SK-N-SH (cell line): ENCODE measurements at regions not wholly inside any gene's neighbourhood (a gene's known extent, or its start where the extent isn't known, plus 50 kb on each side); places are given as distances from the start of the nearest gene placed in this dataset.
A peak's percentile ranks its signal among the peaks of the same experiment; 100 is the strongest.

Source experiments
- CTCF ChIA-PET: fragments of 300-600, 350-600 bp; formaldehyde crosslinking; extraction: SDS; loops from one replicate; lab custom pipeline; 2021; lab: Yijun Ruan, JAX
- POLR2A ChIA-PET: fragments of 350-600 bp; sonication (Branson Sonifier 250); formaldehyde crosslinking; extraction: SDS; loops from one replicate; lab custom pipeline; 2020; ENCODE audit warnings: antibody characterized with exemption, inconsistent platforms; lab: Yijun Ruan, JAX
- DNase-seq: peaks from one replicate; pipeline ENCODE4 v3.0.0; 2012
- H2AFZ ChIP-seq: fragments of 200-600 bp; sonication (generic); 2 replicates; pipeline ENCODE4 v1.8.1; 2016; ENCODE audit warnings: antibody characterized with exemption, mild to moderate bottlenecking, low read depth
- H3F3A ChIP-seq: fragments of 200-600 bp; sonication (generic); replicated peaks from 2 replicates; pipeline ENCODE3; 2016; ENCODE audit warnings: antibody characterized with exemption, mild to moderate bottlenecking; ENCODE audit not compliant: insufficient read depth
- H3K27ac ChIP-seq, 2 experiments: fragments of 200-500 bp in 1 of 2; fragments of 200-600 bp in 1 of 2; sonication (Bioruptor generic) in 1 of 2; sonication (generic), shearing (Covaris generic) in 1 of 2; 2 replicates each; pipeline versions ENCODE4 v1.5.1 to v1.6.1; 2014 to 2016; ENCODE audit warnings: low read depth in 2 of 2, inconsistent platforms in 1 of 2, low read length in 1 of 2, mild to moderate bottlenecking in 1 of 2, mixed read lengths in 1 of 2
- H3K27me3 ChIP-seq: fragments of 200-600 bp; sonication (generic), shearing (Covaris generic); 2 replicates; pipeline ENCODE4 v1.6.1; 2016; ENCODE audit warnings: mixed run types; ENCODE audit not compliant: insufficient read depth
- H3K36me3 ChIP-seq, 2 experiments: fragments of 200-500 bp in 1 of 2; fragments of 200-600 bp in 1 of 2; sonication (Bioruptor generic) in 1 of 2; sonication (generic) in 1 of 2; replicated peaks in 1 of 2; 2 replicates each; pipeline versions ENCODE3 to v1.5.1; 2014 to 2016; ENCODE audit warnings: low read length in 1 of 2, mild to moderate bottlenecking in 1 of 2; ENCODE audit not compliant: insufficient read depth in 2 of 2, control insufficient read depth in 1 of 2
- H3K4me1 ChIP-seq, 2 experiments: fragments of 200-500 bp in 1 of 2; fragments of 200-600 bp in 1 of 2; sonication (Bioruptor generic) in 1 of 2; sonication (generic), shearing (Covaris generic) in 1 of 2; 2 replicates each; pipeline versions ENCODE4 v1.5.1 to v1.6.1; 2014 to 2016; ENCODE audit warnings: low read depth in 1 of 2, low read length in 1 of 2, mixed run types in 1 of 2; ENCODE audit not compliant: insufficient read depth in 2 of 2, control insufficient read depth in 1 of 2
- H3K4me2 ChIP-seq: fragments of 200-600 bp; sonication (generic), shearing (Covaris generic); 2 replicates; pipeline ENCODE4 v1.6.1; 2017; ENCODE audit warnings: mixed run types
- H3K4me3 ChIP-seq, 2 experiments: fragments of 200-500 bp in 1 of 2; fragments of 200-600 bp in 1 of 2; sonication (Bioruptor generic) in 1 of 2; sonication (generic), shearing (Covaris generic) in 1 of 2; 2 replicates each; pipeline versions ENCODE4 v1.5.1 to v1.8.1; 2014 to 2016; ENCODE audit warnings: low read depth in 2 of 2, inconsistent platforms in 1 of 2, low read length in 1 of 2, mild to moderate bottlenecking in 1 of 2, mixed read lengths in 1 of 2, moderate library complexity in 1 of 2
- H3K79me2 ChIP-seq: fragments of 200-600 bp; sonication (generic); 2 replicates; pipeline ENCODE4 v1.8.1; 2017; ENCODE audit warnings: mild to moderate bottlenecking; ENCODE audit not compliant: insufficient read depth
- H3K9ac ChIP-seq: fragments of 200-600 bp; sonication (generic); 2 replicates; pipeline ENCODE4 v1.6.1; 2017; ENCODE audit warnings: mixed run types
- H3K9me2 ChIP-seq: fragments of 200-600 bp; sonication (generic); 2 replicates; pipeline ENCODE4 v1.6.1; 2017; ENCODE audit warnings: mixed run types
- H3K9me3 ChIP-seq: fragments of 200-600 bp; sonication (generic); 2 replicates; pipeline ENCODE4 v1.6.1; 2017; ENCODE audit warnings: mixed run types, mild to moderate bottlenecking, moderate library complexity
- H4K20me1 ChIP-seq: fragments of 200-600 bp; sonication (generic); 2 replicates; pipeline ENCODE4 v1.6.1; 2017; ENCODE audit warnings: mild to moderate bottlenecking, mixed run types; ENCODE audit not compliant: insufficient read depth
- ELF1 ChIP-seq: IDR thresholded peaks from 2 replicates; pipeline ENCODE4 v1.4.0; 2012
- EP300 ChIP-seq, 2 experiments: IDR thresholded peaks; 2 replicates each; pipeline versions ENCODE4 v1.4.0 to v1.6.1; 2012; ENCODE audit warnings: borderline replicate concordance in 1 of 2, low read depth in 1 of 2, low read length in 1 of 2
- FOSL2 ChIP-seq: IDR thresholded peaks from 2 replicates; pipeline ENCODE4 v1.4.0; 2012; ENCODE audit warnings: low read depth, mild to moderate bottlenecking, moderate library complexity, borderline replicate concordance
- GATA2 ChIP-seq: sonication (generic); formaldehyde crosslinking; IDR thresholded peaks from 2 replicates; pipeline ENCODE4 v1.5.0; 2020; ENCODE audit warnings: mild to moderate bottlenecking, missing genetic modification reagents
- JUND ChIP-seq: IDR thresholded peaks from 2 replicates; pipeline ENCODE4 v1.4.0; 2012
- MAX ChIP-seq: IDR thresholded peaks from 2 replicates; pipeline ENCODE4 v1.4.0; 2012; ENCODE audit warnings: low read depth
- MEF2A ChIP-seq: IDR thresholded peaks from 2 replicates; pipeline ENCODE4 v1.4.0; 2012; ENCODE audit warnings: low read depth, borderline replicate concordance
- PBX3 ChIP-seq: IDR thresholded peaks from 2 replicates; pipeline ENCODE4; 2012
- RCOR1 ChIP-seq: fragments of 150-350 bp; IDR thresholded peaks from 2 replicates; pipeline ENCODE4 v1.6.1; 2017; ENCODE audit warnings: antibody characterized with exemption, low read length
- RXRA ChIP-seq: IDR thresholded peaks from 2 replicates; pipeline ENCODE4 v1.4.0; 2012; ENCODE audit warnings: low read depth, mild to moderate bottlenecking, borderline replicate concordance
- YY1 ChIP-seq: IDR thresholded peaks from 2 replicates; pipeline ENCODE4 v1.4.0; 2012; ENCODE audit warnings: low read depth, mild to moderate bottlenecking
- ZBTB33 ChIP-seq: IDR thresholded peaks from 2 replicates; pipeline ENCODE4 v1.4.0; 2012; ENCODE audit warnings: low read depth, borderline replicate concordance
- WGBS: methylation state at CpG from one replicate; pipeline ENCODE4 v1.1.6; 2017; ENCODE audit warnings: low lambda C conversion rate; 5-methylcytosine and 5-hydroxymethylcytosine counted together

GRCh38 chr5:82832445-82832844 is 244.7 kb downstream of the TMEM167A start:
- no peaks in the 10 kb centered on the region for H3K9me2 ChIP-seq
- no peaks in the 10 kb centered on the region for H3K27me3 ChIP-seq
- CTCF ChIA-PET: interaction anchor here (0.7 kb wide), 1 partner anchor 137 kb away, joined by 3 read pairs; no protein-coding TSS in a partner anchor
- no peak overlapping the region for H3K27ac ChIP-seq
- H3K79me2 ChIP-seq: no peaks in the 10 kb centered on the region
- H3K4me2 ChIP-seq: no peak overlapping the region
- no peak overlapping the region for H3K4me3 ChIP-seq
- H4K20me1 ChIP-seq: no peaks in the 10 kb centered on the region
- no peak overlapping the region for H3K9ac ChIP-seq
- TF ChIP-seq JUND (no peak), ZBTB33 (no peak), ELF1 (no peak), RXRA (no peak), FOSL2 (no peak), PBX3 (no peak)
- TF ChIP-seq, all 33 proteins: peak for 0
- H3K36me3 ChIP-seq: no peaks in the 10 kb centered on the region
- H3K9me3 ChIP-seq: no peaks in the 10 kb centered on the region
- no peaks in the 10 kb centered on the region for H3F3A ChIP-seq
- H2AFZ ChIP-seq: no peak overlapping the region
- H3K4me1 ChIP-seq: no peaks in the 10 kb centered on the region; a peak in 1 of 4 replicates
- 80% methylated on average over 2 of the region's 2 CpGs for WGBS
- no peak for DNase-seq
- POLR2A ChIA-PET: no interaction called here

GRCh38 chr5:82828211-82828610 is 249.0 kb downstream of the TMEM167A start:
- H3K9ac ChIP-seq: no peak overlapping the region
- CTCF ChIA-PET: no interaction called here
- no peaks in the 10 kb centered on the region for H3K27me3 ChIP-seq
- H3K9me2 ChIP-seq: no peaks in the 10 kb centered on the region
- no peaks in the 10 kb centered on the region for H4K20me1 ChIP-seq
- DNase-seq: no peak
- POLR2A ChIA-PET: no interaction called here
- H3K36me3 ChIP-seq: no peaks in the 10 kb centered on the region
- no peaks in the 10 kb centered on the region; a peak in 1 of 4 replicates for H3K4me1 ChIP-seq
- H3F3A ChIP-seq: no peaks in the 10 kb centered on the region
- no peak overlapping the region for H3K4me3 ChIP-seq
- no peak overlapping the region for H3K4me2 ChIP-seq
- H3K9me3 ChIP-seq: no peaks in the 10 kb centered on the region
- peak overlapping the region in 1 of 2 experiments; percentile 56; a peak in 2 of 4 replicates for H3K27ac ChIP-seq
- H3K79me2 ChIP-seq: no peaks in the 10 kb centered on the region
- no peak overlapping the region for H2AFZ ChIP-seq
- WGBS: 61% methylated on average over 3 of the region's 3 CpGs
- TF ChIP-seq MAX (no peak), MEF2A (no peak), RCOR1 (no peak)

GRCh38 chr5:82827651-82828050 is 249.5 kb downstream of the TMEM167A start:
- Histone ChIP-seq H4K20me1 (no peaks in the 10 kb centered on the region), H3K27ac (peak overlapping the region in 1 of 2 experiments; percentile 56; a peak in 2 of 4 replicates), H3K4me3 (no peak overlapping the region), H3K9me3 (no peaks in the 10 kb centered on the region), H3K9ac (no peak overlapping the region), H3K79me2 (no peaks in the 10 kb centered on the region), H2AFZ (no peak overlapping the region), H3K4me1 (no peaks in the 10 kb centered on the region; a peak in 1 of 4 replicates), H3K27me3 (no peaks in the 10 kb centered on the region), H3K4me2 (no peak overlapping the region), H3K9me2 (no peaks in the 10 kb centered on the region), H3K36me3 (no peaks in the 10 kb centered on the region), H3F3A (no peaks in the 10 kb centered on the region)
- no peak for DNase-seq
- TF ChIP-seq EP300 (IDR thresholded peaks at IDR 0.05; ENCODE audit: borderline replicate concordance in 1 of 2, low read depth in 1 of 2, low read length in 1 of 2): 0 out of 4 replicates have a peak, but pooled peaks of 1 of the 2 experiments have one; percentile 14
- no peak for TF ChIP-seq YY1
- 0 out of 2 replicates have a peak, but pooled peaks have one; percentile 7 for TF ChIP-seq GATA2
- 54% methylated on average over 5 of the region's 5 CpGs for WGBS
- ChIA-PET POLR2A (no interaction called here), CTCF (no interaction called here)
